Keratinocyte (primary cell): ENCODE measurements at regions not wholly inside any gene's neighbourhood (a gene's known extent, or its start where the extent isn't known, plus 50 kb on each side); places are given as distances from the start of the nearest gene placed in this dataset.

ENCODE experiments used
- EZH2 ChIP-seq: IDR thresholded peaks from one replicate; pipeline ENCODE4 v1.6.1; 2012; ENCODE audit warnings: inconsistent platforms, mild to moderate bottlenecking, low read length, moderate library complexity
- TF ChIP-seq, protein P1 (sequence below), 3 experiments: IDR thresholded peaks in 1 of 3; conservative IDR thresholded peaks in 1 of 3; optimal IDR thresholded peaks in 1 of 3; 2 replicates in 2 of 3; 3 replicates in 1 of 3; pipeline versions ENCODE3 to v1.5.1; 2011; ENCODE audit warnings: low read length in 3 of 3, mild to moderate bottlenecking in 3 of 3, moderate library complexity in 2 of 3, control low read depth in 1 of 3, inconsistent platforms in 1 of 3; ENCODE audit not compliant: insufficient read depth in 2 of 3; ENCODE audit errors: extremely low read depth in 1 of 3

GRCh38 chr2:196510246-196510645, 129.3 kb upstream of the CCDC150 start:
- TF ChIP-seq, protein P1, sequence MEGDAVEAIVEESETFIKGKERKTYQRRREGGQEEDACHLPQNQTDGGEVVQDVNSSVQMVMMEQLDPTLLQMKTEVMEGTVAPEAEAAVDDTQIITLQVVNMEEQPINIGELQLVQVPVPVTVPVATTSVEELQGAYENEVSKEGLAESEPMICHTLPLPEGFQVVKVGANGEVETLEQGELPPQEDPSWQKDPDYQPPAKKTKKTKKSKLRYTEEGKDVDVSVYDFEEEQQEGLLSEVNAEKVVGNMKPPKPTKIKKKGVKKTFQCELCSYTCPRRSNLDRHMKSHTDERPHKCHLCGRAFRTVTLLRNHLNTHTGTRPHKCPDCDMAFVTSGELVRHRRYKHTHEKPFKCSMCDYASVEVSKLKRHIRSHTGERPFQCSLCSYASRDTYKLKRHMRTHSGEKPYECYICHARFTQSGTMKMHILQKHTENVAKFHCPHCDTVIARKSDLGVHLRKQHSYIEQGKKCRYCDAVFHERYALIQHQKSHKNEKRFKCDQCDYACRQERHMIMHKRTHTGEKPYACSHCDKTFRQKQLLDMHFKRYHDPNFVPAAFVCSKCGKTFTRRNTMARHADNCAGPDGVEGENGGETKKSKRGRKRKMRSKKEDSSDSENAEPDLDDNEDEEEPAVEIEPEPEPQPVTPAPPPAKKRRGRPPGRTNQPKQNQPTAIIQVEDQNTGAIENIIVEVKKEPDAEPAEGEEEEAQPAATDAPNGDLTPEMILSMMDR (optimal IDR thresholded peaks at IDR 0.05 in 1 of 3, IDR thresholded peaks at IDR 0.05 in 1 of 3, conservative IDR thresholded peaks at IDR 0.05 in 1 of 3; ENCODE audit: extremely low read depth in 1 of 3, insufficient read depth in 2 of 3, low read length in 3 of 3), result no peak
- no peak for TF ChIP-seq EZH2
